IMR-90 (cell line): ENCODE measurements at regions not wholly inside any gene's neighbourhood (a gene's known extent, or its start where the extent isn't known, plus 50 kb on each side); places are given as distances from the start of the nearest gene placed in this dataset.
"Not testable (repeated sequence)": the region's sequence is repeated elsewhere in the genome, so short reads cannot be mapped to it uniquely, and the experiment has no call there.

Experiments used
- ATAC-seq: fragments of 200-7000 bp; cut with Tn5 transposase; 2 replicates; pipeline ENCODE4 v1.9.1; 2020; ENCODE audit warnings: low read depth, mild to moderate bottlenecking, moderate library complexity
- BruUV-seq: library from RNA; stranded (reverse); fragments of 400-500 nt; replicated peaks from 2 replicates; lab custom pipeline; 2021; lab: Mats Ljungman, UMichigan
- CTCF ChIA-PET: fragments of 300-600 bp; formaldehyde crosslinking; extraction: SDS; loops from one replicate; lab custom pipeline; 2021; ENCODE audit warnings: antibody characterized with exemption; lab: Yijun Ruan, JAX
- POLR2A ChIA-PET: fragments of 300-600 bp; sonication (Branson Sonifier 250); formaldehyde crosslinking; loops from one replicate; lab custom pipeline; 2022; ENCODE audit warnings: antibody characterized with exemption; ENCODE audit not compliant: unreplicated experiment; lab: Charles Lee
- DNase-seq: peaks from one replicate; pipeline ENCODE4 v3.0.0; 2013
- H2AFZ ChIP-seq: replicated peaks from 2 replicates; pipeline ENCODE3; 2013; ENCODE audit warnings: low read length, mild to moderate bottlenecking; ENCODE audit not compliant: poor library complexity
- H2AK5ac ChIP-seq: 2 replicates; pipeline ENCODE4 v1.6.1; 2013; ENCODE audit warnings: low read depth, low read length, inconsistent platforms
- H2AK9ac ChIP-seq: replicated peaks from 2 replicates; pipeline ENCODE3; 2013; ENCODE audit warnings: mild to moderate bottlenecking, low read depth, low read length, moderate library complexity; ENCODE audit not compliant: poor library complexity
- H2BK120ac ChIP-seq: 2 replicates; pipeline ENCODE4 v1.6.1; 2013; ENCODE audit warnings: low read depth, low read length, inconsistent platforms
- H2BK15ac ChIP-seq: 3 replicates; pipeline ENCODE4 v1.6.1; 2013; ENCODE audit warnings: low read depth, low read length, inconsistent platforms
- H2BK20ac ChIP-seq: 2 replicates; pipeline ENCODE4 v1.6.1; 2013; ENCODE audit warnings: low read depth, mild to moderate bottlenecking, inconsistent platforms, low read length, moderate library complexity
- H2BK5ac ChIP-seq: 2 replicates; pipeline ENCODE4 v1.6.1; 2013; ENCODE audit warnings: mild to moderate bottlenecking, low read depth, low read length, inconsistent platforms; ENCODE audit not compliant: poor library complexity, severe bottlenecking
- H3K14ac ChIP-seq: replicated peaks from 2 replicates; pipeline ENCODE4 v1.6.1; 2013; ENCODE audit warnings: low read depth, low read length, inconsistent platforms
- H3K18ac ChIP-seq: 2 replicates; pipeline ENCODE4 v1.6.1; 2013; ENCODE audit warnings: low read depth, low read length, control low read depth
- H3K23ac ChIP-seq: 2 replicates; pipeline ENCODE4 v1.6.1; 2013; ENCODE audit warnings: low read depth, low read length, inconsistent platforms
- H3K27ac ChIP-seq: 2 replicates; pipeline ENCODE4 v1.5.1; 2013; ENCODE audit warnings: mild to moderate bottlenecking, control low read depth, low read length; ENCODE audit not compliant: insufficient read depth
- H3K27me3 ChIP-seq: 2 replicates; pipeline ENCODE4 v1.6.1; 2013; ENCODE audit warnings: low read length; ENCODE audit not compliant: control insufficient read depth, insufficient read depth
- H3K36me3 ChIP-seq: 2 replicates; pipeline ENCODE4 v1.6.1; 2013; ENCODE audit warnings: low read length, mixed read lengths; ENCODE audit not compliant: control insufficient read depth, insufficient read depth
- H3K4ac ChIP-seq: 2 replicates; pipeline ENCODE4 v1.6.1; 2013; ENCODE audit warnings: low read depth, low read length, inconsistent platforms
- H3K4me1 ChIP-seq: 2 replicates; pipeline ENCODE4 v1.6.1; 2013; ENCODE audit warnings: low read length, mixed read lengths; ENCODE audit not compliant: control insufficient read depth, insufficient read depth
- H3K4me2 ChIP-seq: 2 replicates; pipeline ENCODE4 v1.6.1; 2013; ENCODE audit warnings: low read depth, mild to moderate bottlenecking, control low read depth, low read length, moderate library complexity
- H3K4me3 ChIP-seq: 2 replicates; pipeline ENCODE4 v1.5.1; 2013; ENCODE audit warnings: low read depth, mild to moderate bottlenecking, control low read depth, low read length, moderate library complexity; ENCODE audit not compliant: insufficient read depth
- H3K56ac ChIP-seq: 2 replicates; pipeline ENCODE4 v1.6.1; 2013; ENCODE audit warnings: low read length, inconsistent platforms; ENCODE audit not compliant: insufficient read depth; ENCODE audit errors: extremely low read depth
- H3K79me1 ChIP-seq, 2 experiments: 2 replicates each; pipeline ENCODE4 v1.6.1; 2013; ENCODE audit warnings: low read length in 2 of 2, inconsistent platforms in 1 of 2, low read depth in 1 of 2
- H3K9ac ChIP-seq: 2 replicates; pipeline ENCODE4 v1.6.1; 2013; ENCODE audit warnings: low read depth, low read length, control low read depth
- H3K9me1 ChIP-seq: 2 replicates; pipeline ENCODE4 v1.6.1; 2013; ENCODE audit warnings: low read length, inconsistent platforms; ENCODE audit not compliant: insufficient read depth
- H3K9me3 ChIP-seq: 2 replicates; pipeline ENCODE4 v1.6.1; 2013; ENCODE audit warnings: low read length; ENCODE audit not compliant: control insufficient read depth, insufficient read depth
- H4K20me1 ChIP-seq: 2 replicates; pipeline ENCODE4 v1.6.1; 2013; ENCODE audit warnings: low read length, inconsistent platforms; ENCODE audit not compliant: insufficient read depth
- H4K5ac ChIP-seq: 2 replicates; pipeline ENCODE4 v1.6.1; 2013; ENCODE audit warnings: mild to moderate bottlenecking, low read depth, low read length, control low read depth
- H4K8ac ChIP-seq, 2 experiments: 2 replicates each; pipeline ENCODE4 v1.6.1; 2013; ENCODE audit warnings: low read depth in 2 of 2, low read length in 2 of 2, control low read depth in 1 of 2, inconsistent platforms in 1 of 2
- H4K91ac ChIP-seq: 2 replicates; pipeline ENCODE4 v1.6.1; 2013; ENCODE audit warnings: low read depth, low read length, inconsistent platforms; ENCODE audit not compliant: insufficient read depth
- CEBPB ChIP-seq: IDR thresholded peaks from 2 replicates; pipeline ENCODE4 v1.6.1; 2012; ENCODE audit warnings: low read depth, low read length, improper control_type of control experiment
- CHD1 ChIP-seq: IDR thresholded peaks from 2 replicates; pipeline ENCODE4 v1.6.1; 2012; ENCODE audit warnings: low read depth, low read length, improper control_type of control experiment
- MAZ ChIP-seq: IDR thresholded peaks from 2 replicates; pipeline ENCODE4 v1.6.1; 2012; ENCODE audit warnings: low read depth, mild to moderate bottlenecking, low read length, improper control_type of control experiment, moderate library complexity, borderline replicate concordance
- MXI1 ChIP-seq: IDR thresholded peaks from 2 replicates; pipeline ENCODE4 v1.6.1; 2012; ENCODE audit warnings: low read depth, mild to moderate bottlenecking, low read length, moderate library complexity, borderline replicate concordance
- RAD21 ChIP-seq: IDR thresholded peaks from 2 replicates; pipeline ENCODE4 v1.6.1; 2012; ENCODE audit warnings: low read length, improper control_type of control experiment
- RCOR1 ChIP-seq: IDR thresholded peaks from 2 replicates; pipeline ENCODE4 v1.6.1; 2012; ENCODE audit warnings: mild to moderate bottlenecking, low read length, improper control_type of control experiment; ENCODE audit not compliant: insufficient replicate concordance
- WGBS, 2 experiments: methylation state at CpG; one replicate each; pipeline versions ENCODE4 v1.1.5 to v1.1.7; 2013; ENCODE audit warnings: missing lambda C conversion rate in 2 of 2; ENCODE audit not compliant: insufficient read length in 1 of 2; ENCODE audit errors: extremely low coverage in 2 of 2; 5-methylcytosine and 5-hydroxymethylcytosine counted together
- dilution Hi-C: fragments of 300-500 bp; cut with HindIII; formaldehyde crosslinking; loops from one replicate; pipeline ENCODE4 v1.14.3; 2018; ENCODE audit warnings: low sequenced_read_pairs; ENCODE audit not compliant: unreplicated experiment
- in situ Hi-C: fragments of 300-500 bp; cut with MboI; formaldehyde crosslinking; loops from 3 replicates; pipeline ENCODE4 v1.14.3; 2019; ENCODE audit warnings: low sequenced_read_pairs, inconsistent platforms, mixed read lengths
- intact Hi-C: fragments of 100-400 bp; cut with micrococcal nuclease; formaldehyde crosslinking; loops from 2 replicates; pipeline ENCODE4 v1.10.0; 2022

- no peak overlapping the region for H3K9ac ChIP-seq
- intact Hi-C loops (no loop called here), dilution Hi-C loops (no loop called here), in situ Hi-C loops (no loop called here)
- ChIA-PET POLR2A (no interaction called here), CTCF (no interaction called here)
- ATAC-seq (no peak), DNase-seq (no peak)
- no peaks in the 10 kb centered on the region for H4K20me1 ChIP-seq
- H2BK5ac ChIP-seq = no peak overlapping the region
- no peaks in the 10 kb centered on the region for H3K36me3 ChIP-seq
- H3K23ac ChIP-seq = no peak overlapping the region
- H3K4me3 ChIP-seq = no peak overlapping the region
- no TSS peak for BruUV-seq
- H3K9me3 ChIP-seq = no peaks in the 10 kb centered on the region
- H4K8ac ChIP-seq = no peak overlapping the region
- H2BK120ac ChIP-seq = no peak overlapping the region
- no peak overlapping the region for H2AK5ac ChIP-seq
- no peak overlapping the region for H2AK9ac ChIP-seq
- H2BK20ac ChIP-seq = no peak overlapping the region
- no CpG with 5 or more reads among the region's 7 CpGs for WGBS, 2 experiments
- no peak overlapping the region for H2BK15ac ChIP-seq
- H3K18ac ChIP-seq = no peak overlapping the region
- no peaks in the 10 kb centered on the region for H3K79me1 ChIP-seq
- no peak overlapping the region for H3K14ac ChIP-seq
- no peak overlapping the region for H3K27ac ChIP-seq
- H3K27me3 ChIP-seq = peaks cover 12% of the 10 kb centered on the region
- no peaks in the 10 kb centered on the region for H3K9me1 ChIP-seq
- H3K56ac ChIP-seq = no peak overlapping the region
- no peak overlapping the region for H3K4ac ChIP-seq
- TF ChIP-seq MXI1 (no peak), CEBPB (no peak), RCOR1 (no peak), MAZ (no peak), RAD21 (no peak), CHD1 (no peak)
- no peak overlapping the region for H2AFZ ChIP-seq
- H4K91ac ChIP-seq = no peak overlapping the region
- H3K4me1 ChIP-seq = no peaks in the 10 kb centered on the region
- H3K4me2 ChIP-seq = no peak overlapping the region
- no peak overlapping the region for H4K5ac ChIP-seq
These were observed 95.9 kb upstream of the FNDC3A start for GRCh38 chr13:48879854-48880253.

DNA sequence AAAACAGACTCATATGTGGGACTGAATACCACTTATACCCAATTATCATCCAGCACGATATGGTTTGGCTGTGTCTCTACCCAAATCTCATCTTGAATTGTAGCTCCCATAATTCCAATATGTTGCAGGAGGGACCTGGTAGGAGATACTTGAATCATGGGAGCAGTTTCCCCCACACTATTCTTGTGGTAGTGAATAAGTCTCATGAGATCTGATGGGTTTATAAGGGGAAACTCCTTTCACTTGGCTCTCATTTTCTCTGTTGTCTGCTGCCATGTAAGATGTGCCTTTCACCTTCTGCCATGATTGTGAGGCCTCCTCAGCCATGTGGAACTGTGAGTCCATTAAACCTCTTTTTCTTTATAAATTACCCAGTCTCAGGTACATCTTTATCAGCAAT, 91.9 kb upstream of the FNDC3A start:
- H3K9me1 ChIP-seq, BruUV-seq, in situ Hi-C loops, H2AK9ac ChIP-seq, CTCF ChIA-PET, H3K14ac ChIP-seq, H3K9ac ChIP-seq, H3K56ac ChIP-seq, H3K18ac ChIP-seq, H3K4me1 ChIP-seq, H2BK15ac ChIP-seq, intact Hi-C loops, DNase-seq, H2BK20ac ChIP-seq, H3K4ac ChIP-seq, H4K5ac ChIP-seq, H3K4me2 ChIP-seq, H2AK5ac ChIP-seq, dilution Hi-C loops, H3K9me3 ChIP-seq, H2BK120ac ChIP-seq, H3K27me3 ChIP-seq, H3K23ac ChIP-seq, H3K27ac ChIP-seq, H2AFZ ChIP-seq, H2BK5ac ChIP-seq, H4K91ac ChIP-seq, H4K20me1 ChIP-seq, H3K4me3 ChIP-seq, H4K8ac ChIP-seq, H3K79me1 ChIP-seq, H3K36me3 ChIP-seq, POLR2A ChIA-PET, ATAC-seq: not testable (repeated sequence)
- WGBS, 2 experiments = no CpG with 5 or more reads among the region's 1 CpG
